ENCODE measurements at regions not wholly inside any gene's neighbourhood (a gene's known extent, or its start where the extent isn't known, plus 50 kb on each side); places are given as distances from the start of the nearest gene placed in this dataset.

DNA sequence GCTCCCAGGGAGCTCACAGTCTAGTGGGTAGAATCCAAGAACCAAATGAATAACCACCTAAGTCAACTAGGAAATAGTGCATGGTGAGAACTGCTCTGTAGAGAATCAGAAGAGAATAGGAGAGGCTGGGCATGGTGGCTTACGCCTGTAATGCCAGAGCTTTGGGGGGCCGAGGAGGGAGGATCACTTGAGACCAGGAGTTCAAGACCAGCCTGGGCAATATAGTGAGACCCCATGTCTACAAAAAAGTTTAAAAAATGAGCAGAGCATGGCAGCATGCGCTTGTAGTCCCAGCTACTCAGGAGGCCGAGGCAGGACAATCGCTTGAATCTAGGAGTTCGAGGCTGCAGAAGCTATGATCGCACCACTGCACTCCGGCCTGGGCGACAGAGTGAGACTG, 122.3 kb upstream of the IRF2BP2 start:
- TF ChIP-seq, protein P1, sequence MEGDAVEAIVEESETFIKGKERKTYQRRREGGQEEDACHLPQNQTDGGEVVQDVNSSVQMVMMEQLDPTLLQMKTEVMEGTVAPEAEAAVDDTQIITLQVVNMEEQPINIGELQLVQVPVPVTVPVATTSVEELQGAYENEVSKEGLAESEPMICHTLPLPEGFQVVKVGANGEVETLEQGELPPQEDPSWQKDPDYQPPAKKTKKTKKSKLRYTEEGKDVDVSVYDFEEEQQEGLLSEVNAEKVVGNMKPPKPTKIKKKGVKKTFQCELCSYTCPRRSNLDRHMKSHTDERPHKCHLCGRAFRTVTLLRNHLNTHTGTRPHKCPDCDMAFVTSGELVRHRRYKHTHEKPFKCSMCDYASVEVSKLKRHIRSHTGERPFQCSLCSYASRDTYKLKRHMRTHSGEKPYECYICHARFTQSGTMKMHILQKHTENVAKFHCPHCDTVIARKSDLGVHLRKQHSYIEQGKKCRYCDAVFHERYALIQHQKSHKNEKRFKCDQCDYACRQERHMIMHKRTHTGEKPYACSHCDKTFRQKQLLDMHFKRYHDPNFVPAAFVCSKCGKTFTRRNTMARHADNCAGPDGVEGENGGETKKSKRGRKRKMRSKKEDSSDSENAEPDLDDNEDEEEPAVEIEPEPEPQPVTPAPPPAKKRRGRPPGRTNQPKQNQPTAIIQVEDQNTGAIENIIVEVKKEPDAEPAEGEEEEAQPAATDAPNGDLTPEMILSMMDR (IDR thresholded peaks at IDR 0.05): no peak
- TF ChIP-seq EZH2 (IDR thresholded peaks at IDR 0.05): no peak

Data from neural progenitor cell (in vitro differentiated cells).